ENCODE measurements at regions not wholly inside any gene's neighbourhood (a gene's known extent, or its start where the extent isn't known, plus 50 kb on each side); places are given as distances from the start of the nearest gene placed in this dataset.

- TF ChIP-seq CTCF (IDR thresholded peaks at IDR 0.05), result no peak
- TF ChIP-seq POLR2A (IDR thresholded peaks at IDR 0.05), result no peak
Measured at GRCh38 chr6:50442531-50443040, 270.7 kb upstream of the TFAP2D start.

Data from body of pancreas (tissue), 4 donors.